Right atrium auricular region (tissue), 2 donors: ENCODE measurements at regions not wholly inside any gene's neighbourhood (a gene's known extent, or its start where the extent isn't known, plus 50 kb on each side); places are given as distances from the start of the nearest gene placed in this dataset.

Experiments
- DNase-seq: peaks from one replicate; pipeline ENCODE4 v3.0.0-alpha.2; 2019; ENCODE audit warnings: low spot score
- H3K27ac ChIP-seq, 2 donors: fragments of 200-600 bp; sonication (generic); 1 replicate in 1 of 2; 2 replicates in 1 of 2; pipeline ENCODE4 v1.5.1; 2016 to 2019
- H3K27me3 ChIP-seq, 2 donors: fragments of 200-600 bp; sonication (generic); one replicate each; pipeline versions ENCODE4 v1.5.1 to v1.6.0; 2017 to 2019
- H3K36me3 ChIP-seq: fragments of 200-600 bp; sonication (generic); one replicate; pipeline ENCODE4 v1.5.1; 2016
- H3K4me1 ChIP-seq, 2 donors: fragments of 200-600 bp; sonication (generic); one replicate each; pipeline versions ENCODE4 v1.5.1 to v1.6.0; 2017 to 2019
- H3K4me3 ChIP-seq, 2 donors: fragments of 200-600 bp; sonication (generic); 1 replicate in 1 of 2; 2 replicates in 1 of 2; pipeline ENCODE4 v1.5.1; 2017 to 2019; ENCODE audit warnings: mild to moderate bottlenecking in 1 of 2, moderate library complexity in 1 of 2
- H3K9me3 ChIP-seq, 2 donors: fragments of 200-600 bp; sonication (generic); one replicate each; pipeline ENCODE4 v1.5.1; 2019
- TF ChIP-seq, protein P1 (sequence below), 2 donors: fragments of 200-600 bp; sonication (generic); IDR thresholded peaks; one replicate each; pipeline ENCODE4 v1.5.1; 2019; ENCODE audit warnings: antibody characterized with exemption in 2 of 2

DNA sequence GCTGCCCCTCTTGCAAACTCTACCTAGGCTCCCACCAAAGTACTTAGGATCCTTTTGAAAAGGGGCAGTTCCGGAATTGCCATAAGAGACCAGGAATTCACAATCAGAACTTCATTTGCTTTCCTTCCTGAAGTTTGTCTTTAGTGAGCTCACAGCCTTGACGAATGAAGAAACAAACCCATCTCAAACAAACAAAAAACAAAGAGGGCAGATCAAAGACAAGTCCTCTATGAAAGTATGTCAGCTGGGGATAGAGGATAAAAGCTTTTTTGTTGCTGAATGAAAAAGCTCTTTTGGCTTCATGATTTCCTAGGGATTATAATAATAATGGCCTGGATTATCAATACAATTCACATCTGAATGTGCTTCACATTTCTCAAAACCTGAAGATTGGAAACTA is 357.9 kb upstream of the DUSP10 start:
- peaks cover 0 to 9% of the 10 kb centered on the region in 2 donors for H3K4me1 ChIP-seq
- H3K27ac ChIP-seq, result no peak overlapping the region
- no peaks in the 10 kb centered on the region for H3K27me3 ChIP-seq
- no peak for DNase-seq
- H3K4me3 ChIP-seq, result no peak overlapping the region
- no peaks in the 10 kb centered on the region for H3K36me3 ChIP-seq
- H3K9me3 ChIP-seq, result no peaks in the 10 kb centered on the region
- TF ChIP-seq, protein P1, sequence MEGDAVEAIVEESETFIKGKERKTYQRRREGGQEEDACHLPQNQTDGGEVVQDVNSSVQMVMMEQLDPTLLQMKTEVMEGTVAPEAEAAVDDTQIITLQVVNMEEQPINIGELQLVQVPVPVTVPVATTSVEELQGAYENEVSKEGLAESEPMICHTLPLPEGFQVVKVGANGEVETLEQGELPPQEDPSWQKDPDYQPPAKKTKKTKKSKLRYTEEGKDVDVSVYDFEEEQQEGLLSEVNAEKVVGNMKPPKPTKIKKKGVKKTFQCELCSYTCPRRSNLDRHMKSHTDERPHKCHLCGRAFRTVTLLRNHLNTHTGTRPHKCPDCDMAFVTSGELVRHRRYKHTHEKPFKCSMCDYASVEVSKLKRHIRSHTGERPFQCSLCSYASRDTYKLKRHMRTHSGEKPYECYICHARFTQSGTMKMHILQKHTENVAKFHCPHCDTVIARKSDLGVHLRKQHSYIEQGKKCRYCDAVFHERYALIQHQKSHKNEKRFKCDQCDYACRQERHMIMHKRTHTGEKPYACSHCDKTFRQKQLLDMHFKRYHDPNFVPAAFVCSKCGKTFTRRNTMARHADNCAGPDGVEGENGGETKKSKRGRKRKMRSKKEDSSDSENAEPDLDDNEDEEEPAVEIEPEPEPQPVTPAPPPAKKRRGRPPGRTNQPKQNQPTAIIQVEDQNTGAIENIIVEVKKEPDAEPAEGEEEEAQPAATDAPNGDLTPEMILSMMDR (IDR thresholded peaks at IDR 0.05), result no peak

DNA sequence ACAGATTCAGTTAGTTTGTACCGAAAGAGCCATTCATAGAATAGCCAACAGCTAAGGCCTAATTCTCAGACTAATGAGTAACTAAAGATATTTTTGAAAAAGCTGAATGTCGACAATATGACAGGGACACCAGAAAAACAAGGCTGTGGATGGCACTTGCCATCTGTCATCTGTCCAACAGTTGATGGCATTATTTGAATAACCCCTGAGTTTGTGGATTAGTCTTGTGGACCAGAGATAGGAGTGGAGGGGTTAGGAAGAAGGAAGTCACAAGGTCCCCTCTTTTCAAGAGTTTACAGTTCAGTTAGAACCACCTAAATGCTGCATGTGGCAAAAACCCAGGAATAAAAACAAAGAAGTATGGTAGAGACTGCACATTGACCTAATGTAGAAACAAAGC is 356.5 kb upstream of the DUSP10 start:
- TF ChIP-seq, protein P1 (IDR thresholded peaks at IDR 0.05), result no peak
- H3K27me3 ChIP-seq, result no peaks in the 10 kb centered on the region
- H3K9me3 ChIP-seq, result no peaks in the 10 kb centered on the region
- no peak overlapping the region for H3K27ac ChIP-seq
- H3K36me3 ChIP-seq, result no peaks in the 10 kb centered on the region
- DNase-seq, result no peak
- H3K4me3 ChIP-seq, result no peak overlapping the region
- H3K4me1 ChIP-seq, result peaks cover 0 to 5% of the 10 kb centered on the region in 2 donors

DNA sequence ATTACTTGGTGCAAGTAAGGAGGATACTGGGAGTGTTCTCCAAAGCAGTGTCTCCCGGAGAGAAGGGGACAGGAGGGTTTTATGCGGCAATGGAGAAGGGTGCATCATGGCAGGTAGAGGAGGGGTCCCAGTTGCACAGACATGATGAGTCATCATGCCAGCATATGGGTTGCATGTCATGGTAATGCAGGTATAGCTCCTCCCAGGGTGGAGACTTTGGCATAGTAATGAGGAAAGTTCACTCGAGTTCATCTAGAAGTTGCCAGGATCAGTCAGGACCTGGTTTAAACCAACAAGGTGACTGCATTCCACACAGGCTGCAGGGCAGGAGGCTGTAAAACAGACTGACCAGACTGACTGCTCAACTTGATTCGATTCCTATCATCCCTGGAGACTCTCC is 355.7 kb upstream of the DUSP10 start:
- TF ChIP-seq, protein P1 (IDR thresholded peaks at IDR 0.05), result no peak
- Histone ChIP-seq H3K27me3 (no peaks in the 10 kb centered on the region), H3K27ac (no peak overlapping the region), H3K4me3 (no peak overlapping the region), H3K9me3 (no peaks in the 10 kb centered on the region), H3K4me1 (peaks cover 0 to 5% of the 10 kb centered on the region in 2 donors), H3K36me3 (no peaks in the 10 kb centered on the region)
- no peak for DNase-seq

DNA sequence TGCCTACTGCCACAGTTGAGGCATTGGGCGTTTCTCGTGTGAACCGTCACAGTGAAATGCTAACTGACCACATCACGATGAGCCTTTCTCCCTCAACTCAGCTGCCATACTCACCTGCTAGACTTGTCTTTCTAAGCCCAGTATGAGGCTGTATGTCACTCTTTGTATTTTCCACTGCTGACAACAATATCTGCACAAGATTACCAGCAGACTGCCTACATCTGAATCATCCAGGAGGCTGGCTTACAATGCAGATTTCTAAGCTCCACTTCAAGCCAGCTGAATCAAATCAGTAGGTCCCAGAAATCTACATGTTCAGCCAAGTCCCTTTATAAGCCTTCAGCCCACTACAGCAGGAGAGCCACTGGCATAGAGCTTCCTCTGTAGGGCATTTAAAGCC is 355.0 kb upstream of the DUSP10 start:
- Histone ChIP-seq H3K36me3 (no peaks in the 10 kb centered on the region), H3K4me3 (no peak overlapping the region), H3K27me3 (no peaks in the 10 kb centered on the region), H3K9me3 (no peaks in the 10 kb centered on the region), H3K27ac (no peak overlapping the region), H3K4me1 (peaks cover 0 to 5% of the 10 kb centered on the region in 2 donors)
- TF ChIP-seq, protein P1 (IDR thresholded peaks at IDR 0.05), result no peak
- no peak for DNase-seq

DNA sequence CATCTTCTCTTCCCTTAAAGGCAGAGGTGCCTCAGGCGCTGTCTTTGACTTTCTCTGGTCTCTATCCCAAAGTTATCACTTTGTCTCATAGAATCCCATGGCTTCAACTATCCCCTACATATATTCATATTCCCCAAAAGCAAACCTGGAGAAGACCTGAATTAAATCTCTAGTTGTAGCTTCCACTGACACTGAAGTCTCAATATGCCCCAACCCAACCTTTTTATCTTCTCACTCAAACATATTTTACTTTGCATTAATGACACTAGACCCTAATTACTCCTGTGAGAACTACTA is 354.5 kb upstream of the DUSP10 start:
- H3K9me3 ChIP-seq, result no peaks in the 10 kb centered on the region
- TF ChIP-seq, protein P1 (IDR thresholded peaks at IDR 0.05), result no peak
- DNase-seq, result no peak
- no peaks in the 10 kb centered on the region for H3K27me3 ChIP-seq
- no peak overlapping the region for H3K4me3 ChIP-seq
- H3K4me1 ChIP-seq, result peaks cover 0 to 5% of the 10 kb centered on the region in 2 donors
- H3K36me3 ChIP-seq, result no peaks in the 10 kb centered on the region
- H3K27ac ChIP-seq, result no peak overlapping the region

DNA sequence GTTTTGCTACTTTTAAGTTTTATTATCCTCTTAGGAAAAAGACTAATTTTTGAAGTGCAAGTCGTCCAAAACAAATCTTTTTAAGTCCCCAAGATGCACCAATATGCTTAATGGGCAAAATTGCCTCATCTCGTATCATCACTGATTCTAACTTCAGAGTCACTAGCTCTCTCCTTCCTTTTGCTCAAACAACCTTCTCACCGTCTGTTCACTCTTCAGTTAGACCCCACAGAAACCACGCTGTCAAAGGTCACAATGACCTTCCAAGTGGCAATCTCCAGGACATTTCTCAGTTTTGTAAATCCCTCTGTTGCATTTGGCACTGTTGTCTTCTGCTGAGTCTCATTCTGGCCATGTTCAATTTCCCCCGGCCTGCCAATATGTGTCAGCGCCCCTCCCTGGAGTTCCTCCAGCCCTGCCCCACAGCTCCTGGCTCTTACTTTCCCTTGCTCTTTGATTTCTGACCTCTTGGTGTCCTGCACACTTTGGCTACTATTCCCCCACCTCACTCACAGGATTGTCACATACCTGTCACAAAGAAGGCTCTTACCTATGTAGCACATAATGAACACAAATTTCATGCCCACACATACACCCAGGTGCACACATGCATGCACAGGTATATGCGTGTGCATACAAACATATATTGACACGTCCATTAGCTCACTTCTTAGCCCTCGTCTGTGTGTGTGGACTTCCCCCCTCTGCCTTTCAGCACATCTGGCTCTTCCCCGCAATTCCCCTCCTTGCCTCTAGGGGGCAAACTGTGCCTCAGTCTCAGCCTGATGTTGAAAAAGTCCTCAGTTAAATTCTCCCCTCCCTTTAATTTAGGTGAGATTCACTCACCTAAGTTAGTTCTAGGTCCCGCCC is 354.0 kb upstream of the DUSP10 start:
- no peak overlapping the region for H3K4me3 ChIP-seq
- peaks cover 0 to 5% of the 10 kb centered on the region in 2 donors for H3K4me1 ChIP-seq
- H3K36me3 ChIP-seq, result no peaks in the 10 kb centered on the region
- no peaks in the 10 kb centered on the region for H3K9me3 ChIP-seq
- TF ChIP-seq, protein P1 (IDR thresholded peaks at IDR 0.05), result peak; percentile 57 to 74
- DNase-seq, result no peak
- no peak overlapping the region for H3K27ac ChIP-seq
- no peaks in the 10 kb centered on the region for H3K27me3 ChIP-seq
